ENCODE measurements at regions not wholly inside any gene's neighbourhood (a gene's known extent, or its start where the extent isn't known, plus 50 kb on each side); places are given as distances from the start of the nearest gene placed in this dataset.

DNA sequence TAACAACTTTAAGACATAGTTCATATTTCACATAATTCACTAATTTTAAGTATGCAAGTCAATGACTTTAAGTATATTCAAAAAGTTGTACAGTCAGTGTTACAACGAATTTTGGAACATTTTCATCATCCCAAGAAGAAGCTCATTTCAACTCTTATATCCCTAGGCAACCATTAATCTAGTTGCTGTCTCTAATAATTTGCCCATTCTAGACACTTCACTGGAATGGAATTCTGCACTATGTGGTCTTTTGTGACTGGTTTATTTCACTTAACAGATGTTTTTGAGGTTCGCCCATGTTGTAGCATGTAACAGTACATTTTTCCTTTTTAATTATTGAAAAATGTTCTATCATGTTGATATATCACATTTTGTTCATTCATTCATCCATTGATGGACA lies 104.2 kb upstream of the SPRED1 start:
- Histone ChIP-seq H4K20me1 (ENCODE audit: insufficient read depth) (no peaks in the 10 kb centered on the region), H3K36me3 (ENCODE audit: control insufficient read depth in 1 of 2, insufficient read depth in 2 of 2, low read length in 2 of 2) (no peaks in the 10 kb centered on the region), H3K9me3 (ENCODE audit: control insufficient read depth in 1 of 2, insufficient read depth in 1 of 2, low read depth in 1 of 2, low read length in 2 of 2) (peaks cover 0 to 5% of the 10 kb centered on the region in 2 experiments; a peak in 1 of 4 replicates), H3K4me1 (ENCODE audit: control insufficient read depth in 1 of 2, insufficient read depth in 2 of 2, low read length in 2 of 2) (no peaks in the 10 kb centered on the region), H3K4me2 (ENCODE audit: low read length) (no peak overlapping the region), H3K79me2 (ENCODE audit: insufficient read depth, low read length) (no peaks in the 10 kb centered on the region), H3K9me2 (ENCODE audit: insufficient read depth) (no peaks in the 10 kb centered on the region), H3K9ac (ENCODE audit: low read length) (no peak overlapping the region), H3K27ac (ENCODE audit: low read depth, low read length) (no peak overlapping the region), H3K4me3 (replicated peaks in 1 of 2; ENCODE audit: low read depth in 1 of 2, low read length in 2 of 2) (no peak overlapping the region), H3K27me3 (ENCODE audit: insufficient read depth, low read length) (no peaks in the 10 kb centered on the region), H2AFZ (ENCODE audit: low read depth, low read length, poor library complexity, severe bottlenecking) (no peak overlapping the region)
- no peak for ATAC-seq
- ChIA-PET POLR2A (no interaction called here), RAD21 (ENCODE audit: low non-redundant PET in 1 of 2, low total read pairs in 2 of 2, uncharacterized antibody in 2 of 2, unreplicated experiment in 2 of 2) (no interaction called here), CTCF (no interaction called here)
- TF ChIP-seq EGR1 (IDR thresholded peaks at IDR 0.05; ENCODE audit: low read depth) (no peak), ZBTB33 (IDR thresholded peaks at IDR 0.05; ENCODE audit: extremely low read depth, insufficient replicate concordance, low read length) (no peak), EZH2phosphoT487 (IDR thresholded peaks at IDR 0.05; ENCODE audit: borderline replicate concordance) (no peak), JUND (IDR thresholded peaks at IDR 0.05) (no peak), RAD21 (IDR thresholded peaks at IDR 0.05; ENCODE audit: low read depth) (no peak), FOSL1 (IDR thresholded peaks at IDR 0.05; ENCODE audit: low read depth) (no peak), TCF7L2 (IDR thresholded peaks at IDR 0.05; ENCODE audit: borderline replicate concordance, extremely low read depth, insufficient read depth, insufficient read length) (no peak), ATF3 (IDR thresholded peaks at IDR 0.05) (no peak), CBX3 (IDR thresholded peaks at IDR 0.05; ENCODE audit: low read depth) (no peak), POLR2A (IDR thresholded peaks at IDR 0.05; ENCODE audit: borderline replicate concordance, extremely low read depth, insufficient read depth, insufficient read length) (no peak), ZNF274 (IDR thresholded peaks at IDR 0.05; ENCODE audit: low read depth, low read length) (no peak), CEBPB (IDR thresholded peaks at IDR 0.05; ENCODE audit: low read depth) (no peak), YY1 (IDR thresholded peaks at IDR 0.05; ENCODE audit: extremely low read depth, insufficient replicate concordance, low read depth, low read length) (no peak), SRF (IDR thresholded peaks at IDR 0.05; ENCODE audit: low read depth) (no peak), ELF1 (IDR thresholded peaks at IDR 0.05; ENCODE audit: borderline replicate concordance, low read depth) (no peak), MAX (IDR thresholded peaks at IDR 0.05) (no peak), SIN3A (IDR thresholded peaks at IDR 0.05; ENCODE audit: low read depth) (no peak), EZH2 (IDR thresholded peaks at IDR 0.05) (no peak), ZFX (IDR thresholded peaks at IDR 0.05) (no peak)
- TF ChIP-seq, protein P1, sequence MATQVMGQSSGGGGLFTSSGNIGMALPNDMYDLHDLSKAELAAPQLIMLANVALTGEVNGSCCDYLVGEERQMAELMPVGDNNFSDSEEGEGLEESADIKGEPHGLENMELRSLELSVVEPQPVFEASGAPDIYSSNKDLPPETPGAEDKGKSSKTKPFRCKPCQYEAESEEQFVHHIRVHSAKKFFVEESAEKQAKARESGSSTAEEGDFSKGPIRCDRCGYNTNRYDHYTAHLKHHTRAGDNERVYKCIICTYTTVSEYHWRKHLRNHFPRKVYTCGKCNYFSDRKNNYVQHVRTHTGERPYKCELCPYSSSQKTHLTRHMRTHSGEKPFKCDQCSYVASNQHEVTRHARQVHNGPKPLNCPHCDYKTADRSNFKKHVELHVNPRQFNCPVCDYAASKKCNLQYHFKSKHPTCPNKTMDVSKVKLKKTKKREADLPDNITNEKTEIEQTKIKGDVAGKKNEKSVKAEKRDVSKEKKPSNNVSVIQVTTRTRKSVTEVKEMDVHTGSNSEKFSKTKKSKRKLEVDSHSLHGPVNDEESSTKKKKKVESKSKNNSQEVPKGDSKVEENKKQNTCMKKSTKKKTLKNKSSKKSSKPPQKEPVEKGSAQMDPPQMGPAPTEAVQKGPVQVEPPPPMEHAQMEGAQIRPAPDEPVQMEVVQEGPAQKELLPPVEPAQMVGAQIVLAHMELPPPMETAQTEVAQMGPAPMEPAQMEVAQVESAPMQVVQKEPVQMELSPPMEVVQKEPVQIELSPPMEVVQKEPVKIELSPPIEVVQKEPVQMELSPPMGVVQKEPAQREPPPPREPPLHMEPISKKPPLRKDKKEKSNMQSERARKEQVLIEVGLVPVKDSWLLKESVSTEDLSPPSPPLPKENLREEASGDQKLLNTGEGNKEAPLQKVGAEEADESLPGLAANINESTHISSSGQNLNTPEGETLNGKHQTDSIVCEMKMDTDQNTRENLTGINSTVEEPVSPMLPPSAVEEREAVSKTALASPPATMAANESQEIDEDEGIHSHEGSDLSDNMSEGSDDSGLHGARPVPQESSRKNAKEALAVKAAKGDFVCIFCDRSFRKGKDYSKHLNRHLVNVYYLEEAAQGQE (IDR thresholded peaks at IDR 0.05; ENCODE audit: low read depth): no peak
- DNase-seq (ENCODE audit: low read depth, low spot score): no peak
- no TSS peak for BruUV-seq (replicated peaks)
- intact Hi-C loops (cut with micrococcal nuclease): no loop called here

All from HCT116 (cell line).